Skeletal muscle cell (primary cell): ENCODE measurements at regions not wholly inside any gene's neighbourhood (a gene's known extent, or its start where the extent isn't known, plus 50 kb on each side); places are given as distances from the start of the nearest gene placed in this dataset.

Experiments used
- DNase-seq: peaks from one replicate; pipeline ENCODE4 v3.0.0-alpha.2; 2010; ENCODE audit warnings: low read depth
- H3K4me3 ChIP-seq: 2 replicates; pipeline ENCODE4 v1.5.1; 2011; ENCODE audit warnings: low read depth, mild to moderate bottlenecking, control low read depth, low read length, moderate library complexity

DNA sequence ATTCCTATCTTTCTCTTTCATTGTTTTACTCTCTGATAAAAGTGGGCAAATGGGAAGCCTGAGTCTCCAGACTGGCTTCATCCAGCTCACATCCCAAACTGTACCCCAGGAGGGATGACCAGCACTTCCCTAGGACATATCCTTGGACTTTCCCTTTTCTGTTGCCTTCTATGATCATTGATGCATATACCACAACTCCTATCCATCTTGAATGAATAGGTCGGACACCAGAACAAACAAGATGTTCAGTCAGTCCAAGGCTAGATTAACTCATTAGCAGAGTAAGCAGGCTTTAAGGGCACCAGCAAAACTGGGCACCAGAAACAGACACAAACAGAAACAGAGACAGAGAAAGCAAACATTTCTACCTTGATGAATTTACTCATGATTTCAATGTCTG lies 159.1 kb upstream of the RGMB start:
- DNase-seq: no peak
- H3K4me3 ChIP-seq: no peak overlapping the region

DNA sequence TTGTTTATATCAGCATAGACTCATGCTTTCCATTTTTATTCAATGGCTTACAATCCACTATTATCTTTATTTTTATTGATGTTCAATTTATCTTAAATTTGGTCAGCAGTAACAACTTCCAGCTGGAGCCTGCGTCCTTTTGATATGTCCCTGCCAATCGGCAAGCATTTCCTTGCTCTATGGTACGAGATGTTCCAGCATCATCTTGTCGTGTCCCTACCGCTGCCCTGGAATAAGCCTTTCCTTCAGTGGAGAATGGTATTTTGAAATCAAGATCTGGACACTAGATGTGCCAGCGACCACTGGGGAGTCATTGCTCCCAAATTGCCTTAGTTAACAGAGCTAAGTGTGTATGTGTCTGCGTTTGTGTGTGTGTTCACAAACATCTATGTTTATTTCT lies 151.6 kb upstream of the RGMB start:
- H3K4me3 ChIP-seq: no peak overlapping the region
- DNase-seq: no peak

DNA sequence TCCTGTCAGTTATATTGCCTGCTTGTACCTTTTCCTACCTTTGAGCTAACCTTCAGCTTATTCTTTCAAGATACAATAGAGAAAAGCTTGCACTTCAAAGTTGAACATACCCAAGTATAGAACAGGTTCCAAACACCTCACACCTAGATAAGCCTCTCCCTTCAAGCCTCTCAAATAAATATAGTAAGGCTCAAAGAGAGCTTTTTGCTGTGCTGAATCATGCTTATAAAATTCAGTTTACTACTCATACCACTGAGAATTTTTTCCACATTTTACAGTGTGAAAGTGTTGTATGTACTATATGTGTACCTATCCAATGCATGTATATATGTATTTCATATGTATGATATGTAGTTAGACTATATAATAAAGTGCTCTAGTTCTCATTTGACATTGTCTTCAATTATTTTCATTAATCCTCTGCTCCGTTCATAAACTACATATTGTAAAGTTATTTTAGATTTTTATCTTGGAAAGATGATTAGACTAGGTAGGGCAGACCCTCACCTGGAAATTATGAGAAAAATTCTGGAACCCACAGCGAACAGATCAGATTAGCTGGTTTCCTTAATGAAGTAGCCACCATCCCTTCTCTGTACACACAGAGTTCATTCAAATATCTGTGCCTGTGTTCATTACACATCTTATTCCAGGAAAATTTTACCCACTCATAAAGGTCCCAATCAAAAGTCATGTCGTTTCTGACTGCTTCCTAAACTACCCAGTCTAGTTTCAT lies 149.2 kb upstream of the RGMB start:
- no peak overlapping the region for H3K4me3 ChIP-seq
- no peak for DNase-seq

DNA sequence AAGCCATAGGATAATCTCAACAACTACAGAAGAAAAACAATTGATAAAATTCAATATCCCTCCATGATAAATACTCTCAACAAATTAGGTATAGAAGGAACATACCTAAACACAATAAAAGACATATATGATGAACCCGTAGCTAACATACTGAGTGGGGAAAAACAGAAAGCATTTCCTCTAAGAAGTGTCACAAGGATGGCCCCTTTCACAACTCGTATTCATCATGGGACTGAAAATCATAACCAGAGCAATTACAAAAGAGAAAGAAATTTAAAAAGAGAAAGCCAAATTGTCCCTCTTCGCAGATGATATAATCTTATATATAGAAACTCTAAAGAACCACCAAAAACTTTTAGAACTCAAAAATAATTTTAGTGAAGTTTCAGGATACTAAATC lies 146.3 kb upstream of the RGMB start:
- no peak for DNase-seq
- no peak overlapping the region for H3K4me3 ChIP-seq

DNA sequence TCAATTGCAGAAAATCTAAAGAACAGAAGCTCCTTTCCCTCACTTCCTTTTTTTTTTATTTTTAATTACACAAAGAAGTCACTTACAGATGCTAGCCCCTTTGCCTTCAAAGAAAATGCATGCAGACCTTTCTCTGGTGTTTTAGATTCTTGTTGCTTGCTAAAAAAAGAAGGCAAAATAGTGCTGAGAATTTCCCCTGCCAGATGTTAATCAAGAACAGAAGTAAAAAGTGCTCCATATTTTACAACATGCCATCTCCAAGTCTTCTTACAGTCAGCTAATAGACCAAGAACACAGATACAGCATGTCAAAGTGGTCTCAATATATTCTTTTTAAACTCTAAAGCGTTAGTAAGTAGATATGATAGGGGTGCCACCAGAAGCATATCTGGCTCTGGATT lies 142.8 kb upstream of the RGMB start:
- no peak overlapping the region for H3K4me3 ChIP-seq
- no peak for DNase-seq

DNA sequence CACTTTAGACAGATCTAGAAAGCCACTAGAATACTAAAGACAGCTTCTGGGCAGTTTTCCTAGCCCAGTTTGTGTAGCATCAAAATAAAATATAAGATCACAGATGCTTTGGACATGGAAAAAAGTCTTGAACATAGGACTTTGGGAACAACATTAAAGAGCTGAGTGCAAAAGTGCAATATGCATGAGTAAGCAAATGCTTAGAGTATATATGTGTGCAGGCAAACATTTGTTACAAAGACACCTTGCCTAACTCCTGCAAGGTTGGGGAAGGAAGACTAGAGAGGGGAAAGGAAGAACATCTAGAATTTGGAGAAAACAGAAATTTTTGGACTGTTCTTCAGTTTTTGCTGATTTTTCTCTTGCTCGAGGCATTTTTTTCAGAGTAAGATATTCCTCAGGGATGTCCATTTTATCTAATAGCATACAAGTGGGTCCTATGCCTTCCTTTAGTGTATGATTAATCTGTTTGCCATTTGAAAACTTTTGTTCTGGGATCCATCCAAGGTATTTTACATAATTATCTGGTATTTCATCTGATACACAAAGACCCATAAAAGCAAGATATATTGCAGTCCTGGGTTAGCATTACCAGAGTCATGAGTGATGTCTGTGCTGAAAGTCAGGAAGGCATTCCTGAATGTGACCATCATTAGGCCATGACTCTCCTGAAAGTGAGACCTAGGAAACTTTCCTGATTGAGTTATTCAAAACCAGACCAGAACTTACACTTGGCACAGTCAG lies 142.0 kb upstream of the RGMB start:
- H3K4me3 ChIP-seq: no peak overlapping the region
- DNase-seq: peak; percentile 78

DNA sequence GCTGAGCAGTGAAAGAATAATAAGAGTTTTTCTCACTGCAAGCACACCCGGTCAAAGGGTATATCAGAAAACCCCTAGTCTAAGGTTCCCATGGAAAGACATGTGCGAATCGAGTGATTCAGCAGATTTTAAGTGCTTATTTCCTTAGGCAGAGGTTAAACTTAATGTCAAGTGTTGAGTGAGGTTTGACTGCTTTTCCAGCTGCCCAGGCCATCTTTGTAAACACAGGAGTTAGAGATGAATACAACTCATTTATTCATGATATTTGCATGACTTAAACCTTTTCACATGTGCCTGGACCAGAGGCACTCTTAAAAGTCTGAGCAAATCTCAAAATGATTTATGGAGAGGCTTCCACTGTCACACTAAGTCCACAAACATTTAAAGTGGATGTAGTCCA lies 137.8 kb upstream of the RGMB start:
- no peak overlapping the region for H3K4me3 ChIP-seq
- peak; percentile 56 for DNase-seq

DNA sequence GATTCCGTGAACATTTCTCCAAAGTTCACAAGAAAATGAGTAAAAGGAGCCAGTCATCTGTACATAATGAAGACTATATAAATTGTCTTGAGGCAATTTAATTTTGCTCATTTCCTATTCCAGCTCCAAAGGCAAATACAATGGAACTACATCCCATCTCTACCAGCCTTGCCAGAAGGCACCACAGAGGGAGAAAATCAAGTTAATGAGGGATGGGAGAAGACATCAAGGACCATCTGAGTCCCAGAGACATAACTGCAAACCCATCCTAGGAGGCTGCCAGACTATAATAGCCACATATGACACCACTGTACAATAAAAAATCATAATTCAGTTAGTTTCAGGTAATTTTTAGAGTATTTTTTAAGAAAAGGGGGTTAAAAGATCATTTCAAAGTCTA lies 136.3 kb upstream of the RGMB start:
- no peak overlapping the region for H3K4me3 ChIP-seq
- no peak for DNase-seq

DNA sequence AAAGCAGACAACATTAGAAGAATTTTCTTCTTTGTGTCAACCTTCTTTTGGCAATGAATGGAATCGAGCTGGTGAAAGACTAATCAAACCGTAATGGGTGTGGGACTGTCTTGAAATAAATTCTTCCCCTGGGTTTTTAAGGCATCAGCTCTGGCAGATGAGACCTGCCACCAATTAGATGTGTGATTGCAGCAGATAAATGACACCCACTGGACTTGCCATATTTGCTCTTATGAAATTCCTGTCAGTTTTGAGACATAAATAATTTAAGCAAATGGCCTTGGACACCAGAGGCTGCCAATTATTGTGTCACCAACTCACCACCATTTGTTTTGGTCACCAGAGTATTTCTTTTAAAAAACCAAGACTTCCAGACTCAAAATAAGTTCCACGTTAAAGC lies 135.9 kb upstream of the RGMB start:
- H3K4me3 ChIP-seq: no peak overlapping the region
- DNase-seq: no peak

DNA sequence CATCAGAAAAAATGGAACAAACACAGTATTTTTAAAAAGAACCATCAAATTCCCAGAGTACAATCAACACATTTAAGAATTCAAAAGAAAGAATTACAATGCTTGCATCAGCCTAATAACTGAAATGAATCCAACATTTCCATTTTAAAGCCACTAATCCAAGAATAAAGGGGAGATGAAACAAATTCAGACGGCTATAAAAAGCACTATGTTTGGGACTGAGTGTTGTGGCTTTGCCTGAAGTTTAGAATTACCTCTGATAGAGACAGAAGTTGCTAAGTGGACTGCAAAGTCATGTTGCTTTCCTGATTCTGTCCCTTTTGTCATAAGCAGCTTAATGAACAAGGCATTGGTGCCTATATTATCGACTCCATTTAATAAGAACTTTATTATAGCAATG lies 135.4 kb upstream of the RGMB start:
- H3K4me3 ChIP-seq: no peak overlapping the region
- DNase-seq: no peak

DNA sequence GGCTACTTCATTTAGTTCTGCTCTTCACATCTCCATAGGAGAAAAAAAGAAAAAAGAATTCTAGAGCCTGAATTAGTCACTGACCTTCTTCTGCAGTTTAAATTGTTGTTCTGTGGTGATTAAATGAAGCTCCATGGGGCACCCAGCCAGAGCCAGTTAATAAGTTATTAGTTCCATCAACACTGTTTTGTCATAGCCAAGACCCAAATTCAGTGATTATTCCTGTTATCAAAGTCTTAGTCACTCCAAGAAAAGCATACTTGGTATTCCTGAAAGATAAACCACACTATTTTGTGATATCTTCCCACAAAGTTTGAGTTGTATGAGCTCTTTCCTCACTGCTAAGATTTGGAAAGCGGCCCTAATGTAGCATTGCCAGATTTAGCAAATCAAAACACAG lies 134.8 kb upstream of the RGMB start:
- no peak overlapping the region for H3K4me3 ChIP-seq
- DNase-seq: peak; percentile 50

DNA sequence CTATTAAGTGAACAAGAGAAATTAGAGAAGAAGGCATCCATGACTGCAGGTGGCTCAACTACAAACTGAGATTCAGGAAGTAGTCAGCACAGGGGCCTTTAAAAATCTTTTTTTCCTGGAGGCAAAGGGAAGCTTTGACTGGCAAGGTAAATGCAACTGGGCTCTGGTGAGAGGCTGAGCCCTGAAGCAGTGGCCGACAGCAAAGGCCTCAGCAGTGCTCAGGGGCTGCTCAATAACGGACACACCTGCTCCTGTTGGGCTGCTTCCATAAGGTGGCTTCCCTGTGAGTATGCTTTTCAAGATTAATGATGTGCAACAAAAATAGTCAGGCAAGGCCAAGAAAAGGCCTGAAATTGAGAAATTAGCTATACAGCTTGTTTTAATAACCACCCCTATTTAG lies 134.2 kb upstream of the RGMB start:
- DNase-seq: no peak

DNA sequence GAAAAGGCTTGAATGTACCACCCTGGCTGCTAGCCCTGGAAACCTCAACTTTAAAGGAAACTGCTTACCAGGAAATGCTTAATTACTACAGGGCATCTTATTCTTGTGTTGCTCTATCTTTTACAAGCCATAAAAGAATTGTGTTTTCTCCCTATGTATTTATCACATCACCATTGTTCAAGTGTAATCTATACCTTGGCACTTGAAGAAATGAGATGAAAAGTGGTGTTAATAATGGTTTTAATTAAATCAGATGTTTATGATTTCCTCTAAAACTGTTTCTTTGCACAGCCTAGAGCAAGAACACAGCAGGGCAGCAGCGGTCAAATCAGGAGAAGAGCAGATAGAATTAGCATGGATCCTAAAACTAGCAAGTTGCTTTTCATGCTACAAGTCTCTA lies 131.8 kb upstream of the RGMB start:
- no peak for DNase-seq
- H3K4me3 ChIP-seq: no peak overlapping the region

More for the DNA sequence above, 134.2 kb upstream of the RGMB start:
- no peak overlapping the region for H3K4me3 ChIP-seq

DNA sequence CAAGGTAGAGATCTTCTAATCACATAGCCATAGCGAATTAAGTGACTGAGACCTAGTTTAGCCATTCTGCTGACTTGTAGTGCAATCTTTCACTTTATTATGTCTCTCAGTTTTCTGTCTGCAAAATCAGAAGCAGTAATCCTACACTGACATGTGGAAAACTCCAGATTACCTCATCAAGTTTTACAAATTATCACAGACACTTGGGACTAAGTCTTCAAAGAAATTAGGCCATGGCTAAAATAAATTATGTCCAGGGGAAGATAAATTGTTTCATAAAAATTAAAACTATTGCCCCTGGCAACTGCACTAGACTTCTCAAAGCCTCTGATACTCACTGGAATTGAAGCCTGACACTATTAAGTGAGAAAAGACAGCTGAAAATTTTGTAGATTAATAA lies 129.9 kb upstream of the RGMB start:
- DNase-seq: no peak
- no peak overlapping the region for H3K4me3 ChIP-seq

DNA sequence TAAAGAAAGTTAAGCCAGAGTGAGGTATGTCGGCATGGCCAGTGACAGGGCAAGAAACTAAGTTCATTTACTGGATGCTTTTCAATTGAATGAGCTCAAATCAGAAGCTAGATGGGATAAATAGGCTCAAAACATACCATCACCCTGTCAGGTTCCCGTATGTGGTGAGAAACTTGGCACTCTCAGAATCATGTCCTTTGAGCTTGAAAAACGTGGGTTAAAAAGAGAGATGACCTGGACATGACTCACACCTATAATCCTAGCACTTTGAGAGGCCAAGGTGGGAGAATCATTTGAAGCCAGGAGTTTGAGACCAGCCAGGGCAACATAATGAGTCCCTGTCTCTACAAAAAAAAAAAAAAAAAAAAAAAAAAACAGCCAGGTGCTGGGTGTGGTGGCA lies 121.7 kb upstream of the RGMB start:
- H3K4me3 ChIP-seq: no peak overlapping the region
- DNase-seq: no peak

DNA sequence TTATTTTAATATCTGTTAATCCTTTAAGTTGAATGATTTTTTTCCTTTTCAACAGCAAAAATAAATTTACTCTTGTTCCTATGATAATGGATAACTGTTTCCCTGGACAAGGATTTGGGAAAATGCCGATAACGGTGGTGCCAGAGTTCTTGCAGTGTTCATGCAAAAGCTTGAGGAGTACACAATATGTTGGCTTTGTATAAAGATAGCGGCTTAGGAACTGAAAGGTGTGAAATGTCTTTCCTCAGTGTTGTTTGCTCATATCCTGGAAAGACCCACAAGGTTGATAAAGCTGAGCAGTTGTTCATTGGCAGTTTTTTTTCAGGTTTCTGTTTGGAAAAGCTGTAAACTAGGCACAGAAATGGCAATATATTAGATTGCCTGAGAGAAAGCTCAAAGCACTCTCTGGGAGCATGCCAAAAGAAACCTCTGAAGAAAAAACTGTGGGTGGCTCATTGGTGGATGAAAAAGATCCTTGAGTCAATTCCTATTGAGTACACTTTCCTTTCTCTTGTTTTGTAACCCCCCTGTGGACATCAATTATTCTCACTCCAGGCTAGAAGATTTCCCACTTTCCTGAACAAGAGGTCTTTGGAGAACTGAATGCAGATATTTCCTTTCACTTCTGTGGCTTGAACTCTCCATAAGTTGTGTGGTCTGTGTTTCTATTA lies 117.2 kb upstream of the RGMB start:
- peak; percentile 44 for DNase-seq
- H3K4me3 ChIP-seq: no peak overlapping the region

DNA sequence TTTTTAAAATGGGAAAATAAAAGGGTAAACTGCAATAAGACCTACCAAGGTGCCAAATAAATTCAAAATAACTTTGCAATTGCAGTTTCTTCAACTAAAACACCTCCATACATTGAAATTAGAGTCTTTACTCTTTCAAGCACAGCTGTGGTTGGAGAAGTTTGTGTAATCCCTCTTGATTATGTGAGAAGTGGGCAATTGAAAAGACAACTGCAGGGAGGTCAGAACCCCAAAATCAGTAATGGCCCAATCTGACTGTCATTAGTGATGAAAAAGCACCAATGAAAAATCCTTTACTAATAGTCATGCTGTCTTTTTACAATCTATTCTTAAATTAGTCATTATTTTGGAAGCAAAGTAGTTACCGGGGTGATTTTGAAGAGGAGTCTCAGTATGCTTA lies 116.7 kb upstream of the RGMB start:
- no peak for DNase-seq

DNA sequence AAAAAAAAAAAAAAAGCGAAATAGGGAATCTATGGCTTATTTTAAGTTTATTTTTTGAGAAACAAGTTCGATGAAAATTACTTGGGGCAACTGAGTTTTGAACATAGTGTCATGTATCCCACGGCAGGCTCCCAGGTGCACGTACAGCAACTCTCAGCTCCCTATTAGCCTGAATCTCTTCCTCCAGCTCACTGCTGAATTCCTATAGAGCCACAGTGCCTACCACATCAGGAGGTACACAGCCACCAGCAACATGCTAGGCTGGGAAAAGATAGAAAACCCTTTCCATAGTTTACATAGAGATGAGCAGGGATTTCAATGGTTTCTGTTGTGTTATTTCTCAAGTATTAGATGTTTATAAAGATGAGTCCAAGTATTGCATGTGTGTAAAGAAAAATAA lies 115.9 kb upstream of the RGMB start:
- H3K4me3 ChIP-seq: no peak overlapping the region
- DNase-seq: no peak

More for the DNA sequence above, 116.7 kb upstream of the RGMB start:
- no peak overlapping the region for H3K4me3 ChIP-seq

DNA sequence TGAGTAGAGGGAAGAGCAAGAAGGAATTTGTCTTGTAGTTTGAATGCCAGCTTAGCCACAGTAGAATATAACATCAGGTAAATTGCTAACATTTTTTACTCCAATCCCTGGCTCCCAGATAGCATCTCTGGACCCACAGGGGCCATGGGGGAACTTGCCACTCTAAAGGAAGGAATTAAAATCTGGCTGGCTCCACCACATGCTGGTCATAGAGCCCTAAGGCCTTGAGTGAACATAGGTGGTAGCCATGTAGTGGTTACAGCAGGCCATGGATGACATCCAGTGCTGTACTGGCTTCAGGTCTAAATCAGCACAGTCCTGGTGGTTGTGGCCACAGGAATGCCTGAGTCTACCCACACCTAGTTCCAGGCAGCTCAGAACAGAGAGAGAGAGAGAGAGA lies 109.9 kb upstream of the RGMB start:
- no peak for DNase-seq
- H3K4me3 ChIP-seq: no peak overlapping the region

DNA sequence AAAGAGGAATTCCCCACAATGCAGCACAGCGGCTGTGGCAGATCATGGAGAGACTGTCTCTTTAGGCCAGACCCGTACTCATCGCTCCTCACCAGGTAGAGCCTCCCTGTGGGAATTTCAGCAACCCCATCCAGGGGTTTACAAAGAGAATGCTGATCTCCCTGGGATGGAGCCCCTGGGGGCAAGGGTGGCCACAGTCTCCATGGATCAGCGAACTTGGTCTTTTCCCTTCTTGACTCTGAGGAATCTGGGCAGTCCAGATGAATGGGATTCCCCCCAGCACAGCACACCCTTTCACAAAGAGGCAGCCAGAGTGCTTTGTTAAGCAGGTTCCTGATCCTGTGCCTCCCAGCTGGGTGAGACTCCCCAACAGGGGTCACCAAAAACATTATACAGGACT lies 108.7 kb upstream of the RGMB start:
- no peak for DNase-seq
- H3K4me3 ChIP-seq: no peak overlapping the region

DNA sequence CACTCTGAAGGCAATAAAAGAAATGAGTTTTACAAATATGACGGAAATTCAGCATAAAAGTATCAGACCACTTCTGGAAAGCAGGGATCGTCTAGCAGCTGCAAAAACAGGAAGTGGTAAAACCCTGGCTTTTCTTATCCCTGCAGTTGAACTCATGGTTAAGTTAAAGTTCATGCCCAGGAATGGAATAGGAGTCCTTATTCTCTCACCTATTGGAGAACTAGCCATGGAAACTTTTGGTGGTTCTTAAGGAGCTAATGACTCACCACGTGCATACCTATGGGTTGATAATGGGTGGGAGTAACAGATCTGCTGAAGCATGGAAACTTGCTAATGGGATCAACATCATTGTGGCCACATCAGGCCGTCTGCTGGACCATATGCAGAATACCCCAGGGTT lies 93.5 kb upstream of the RGMB start:
- peak; percentile 33 for DNase-seq

More for the DNA sequence above, 93.5 kb upstream of the RGMB start:
- no peak overlapping the region for H3K4me3 ChIP-seq
